GM23248 (cell line): ENCODE measurements at regions not wholly inside any gene's neighbourhood (a gene's known extent, or its start where the extent isn't known, plus 50 kb on each side); places are given as distances from the start of the nearest gene placed in this dataset.

Source experiments
- EZH2 ChIP-seq: fragments of 200-600 bp; sonication (generic); IDR thresholded peaks from 2 replicates; pipeline ENCODE4 v1.6.1; 2018; ENCODE audit warnings: antibody characterized with exemption, mild to moderate bottlenecking; ENCODE audit not compliant: insufficient read depth, poor library complexity, severe bottlenecking
- EZH2phosphoT487 ChIP-seq: fragments of 200-600 bp; sonication (generic); IDR thresholded peaks from 2 replicates; pipeline ENCODE4 v1.6.1; 2018; ENCODE audit warnings: antibody characterized with exemption, moderate library complexity, mild to moderate bottlenecking, low read depth; ENCODE audit not compliant: insufficient read depth

GRCh38 chr13:70380809-70381208 is 272.6 kb upstream of the KLHL1 start:
- TF ChIP-seq EZH2 = no peak
- TF ChIP-seq EZH2phosphoT487 = no peak
